ENCODE measurements at regions not wholly inside any gene's neighbourhood (a gene's known extent, or its start where the extent isn't known, plus 50 kb on each side); places are given as distances from the start of the nearest gene placed in this dataset.

GRCh38 chr3:167001374-167001773 is 378.7 kb downstream of the ZBBX start:
- TF ChIP-seq CTCF (conservative IDR thresholded peaks at IDR 0.05; ENCODE audit: low read depth, low read length) (no peak), EZH2 (IDR thresholded peaks at IDR 0.05; ENCODE audit: borderline replicate concordance, low read depth, low read length, poor library complexity, severe bottlenecking) (no peak)

Data from A673 (cell line).